ENCODE measurements at regions not wholly inside any gene's neighbourhood (a gene's known extent, or its start where the extent isn't known, plus 50 kb on each side); places are given as distances from the start of the nearest gene placed in this dataset.

GRCh38 chr2:200033929-200034328, 78.5 kb downstream of the MAIP1 start:
- no peak for TF ChIP-seq POLR2A (IDR thresholded peaks at IDR 0.05)
- no peak for TF ChIP-seq CTCF (IDR thresholded peaks at IDR 0.05)
